Dermis blood vessel endothelial cell (primary cell): ENCODE measurements at regions not wholly inside any gene's neighbourhood (a gene's known extent, or its start where the extent isn't known, plus 50 kb on each side); places are given as distances from the start of the nearest gene placed in this dataset.
A peak's percentile ranks its signal among the peaks of the same experiment; 100 is the strongest.
"Not testable (repeated sequence)": the region's sequence is repeated elsewhere in the genome, so short reads cannot be mapped to it uniquely, and the experiment has no call there.

Source experiments
- DNase-seq: peaks from one replicate; pipeline ENCODE4 v3.0.0; 2010

DNA sequence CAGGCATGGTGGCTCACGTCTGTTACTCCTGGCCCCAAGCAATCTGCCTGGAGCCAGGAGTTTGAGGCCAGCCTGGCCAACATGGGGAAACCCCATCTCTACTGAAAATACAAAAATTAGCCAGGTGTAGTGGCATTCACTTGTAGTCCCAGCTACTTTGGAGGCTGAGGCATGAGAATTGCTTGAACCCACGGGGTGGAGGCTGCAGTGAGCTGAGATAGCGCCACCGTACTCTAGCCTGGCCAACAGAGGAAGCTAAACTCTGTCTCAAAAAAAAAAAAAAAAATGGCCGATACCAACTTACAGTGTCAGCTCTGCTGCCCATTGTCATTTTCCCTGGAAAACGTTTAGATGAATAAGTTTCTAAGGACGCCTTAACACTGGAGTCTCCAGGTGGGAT, 489.9 kb downstream of the TFAP2A start:
- no peak for DNase-seq

DNA sequence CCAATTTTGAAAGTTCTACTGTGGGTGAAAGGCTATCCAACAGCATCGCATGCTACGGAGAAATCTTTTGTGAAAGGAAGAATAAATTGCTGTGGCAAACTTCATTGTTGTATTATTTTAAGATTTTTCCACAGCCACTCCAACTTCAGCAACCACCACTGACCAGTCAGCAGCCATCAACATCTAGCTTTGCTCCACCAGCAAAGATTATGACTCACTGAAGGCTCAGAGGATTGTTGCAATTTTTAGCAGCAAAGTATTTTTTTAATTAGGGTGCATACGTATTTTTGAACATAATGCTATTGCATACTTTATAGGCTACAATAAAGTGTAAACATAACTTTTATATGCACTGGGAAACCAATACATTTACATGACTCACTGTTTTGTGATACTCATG, 493.5 kb downstream of the TFAP2A start:
- no peak for DNase-seq

DNA sequence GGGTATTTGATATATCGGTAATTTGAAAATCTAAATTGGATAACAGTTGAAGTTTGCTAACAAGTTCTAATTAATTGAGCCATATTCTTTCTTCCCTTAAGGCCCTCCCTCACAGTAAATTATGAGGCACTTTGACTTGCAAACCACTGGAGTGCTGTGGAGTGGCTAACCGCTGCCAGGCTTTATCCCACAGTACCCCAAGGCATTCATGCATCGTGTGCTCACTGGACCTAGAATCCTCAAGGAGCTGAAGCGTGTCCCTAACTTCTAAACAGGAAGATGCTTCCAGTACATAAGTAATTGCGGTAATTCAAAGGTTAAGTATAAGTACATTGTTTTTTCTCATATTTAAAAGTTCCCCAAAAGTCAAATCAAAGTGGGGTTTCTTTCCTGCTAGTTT, 499.9 kb downstream of the TFAP2A start:
- no peak for DNase-seq

DNA sequence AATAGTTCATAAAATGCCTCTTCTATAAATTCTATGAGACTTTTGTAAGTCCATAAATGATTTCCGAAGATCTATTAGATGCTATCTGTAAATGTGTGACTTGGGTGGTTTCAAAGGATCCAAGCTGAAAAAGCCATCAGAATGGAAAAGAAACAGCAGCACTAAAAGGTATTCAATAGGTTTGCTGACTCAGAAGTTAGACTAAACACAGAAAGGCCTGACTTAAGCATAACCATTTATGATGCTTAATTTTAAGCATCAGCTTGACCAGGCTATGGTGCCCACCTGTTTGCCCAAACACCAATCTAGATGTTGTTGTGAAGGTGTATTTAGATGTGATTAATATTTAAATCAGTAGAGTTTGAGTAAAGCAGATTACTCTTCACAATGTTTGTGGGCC, 513.5 kb downstream of the TFAP2A start:
- no peak for DNase-seq

DNA sequence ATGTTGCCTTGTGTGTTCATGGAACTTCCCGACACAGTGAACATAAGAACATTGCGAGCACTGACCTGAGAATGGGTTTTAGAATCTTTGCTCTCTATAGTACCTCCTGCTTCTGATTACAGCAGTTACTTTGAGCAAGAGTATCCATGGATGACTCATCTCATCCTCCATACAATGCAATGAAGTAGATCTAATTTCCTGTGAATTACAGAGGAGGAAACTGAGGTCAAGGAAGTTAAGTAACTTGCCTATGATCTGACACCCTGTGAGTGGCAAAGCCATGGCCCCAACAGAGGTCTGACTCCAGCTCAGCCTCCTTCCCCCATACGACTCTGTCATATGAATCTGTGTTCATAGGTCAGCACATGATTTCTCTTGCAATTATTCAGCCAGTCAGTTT, 518.1 kb downstream of the TFAP2A start:
- DNase-seq, result peak; percentile 78

DNA sequence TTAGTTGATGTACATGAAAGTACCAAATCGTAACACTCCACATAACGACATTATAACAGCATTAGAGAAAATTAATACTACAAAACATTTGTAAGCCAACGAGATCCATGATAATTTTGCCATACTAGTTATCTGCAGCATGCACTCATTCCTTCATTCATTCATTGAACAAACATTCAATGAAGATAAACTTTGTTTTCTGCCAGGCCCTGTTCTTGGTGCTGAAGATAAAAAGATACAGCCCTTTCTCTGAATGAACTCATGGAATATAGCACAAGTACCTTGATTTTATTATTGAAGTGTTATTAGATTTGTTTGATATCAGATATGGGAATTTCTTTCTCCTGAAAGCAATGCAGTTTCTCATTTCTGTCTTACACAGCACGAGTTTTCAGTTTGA, 524.0 kb downstream of the TFAP2A start:
- no peak for DNase-seq

DNA sequence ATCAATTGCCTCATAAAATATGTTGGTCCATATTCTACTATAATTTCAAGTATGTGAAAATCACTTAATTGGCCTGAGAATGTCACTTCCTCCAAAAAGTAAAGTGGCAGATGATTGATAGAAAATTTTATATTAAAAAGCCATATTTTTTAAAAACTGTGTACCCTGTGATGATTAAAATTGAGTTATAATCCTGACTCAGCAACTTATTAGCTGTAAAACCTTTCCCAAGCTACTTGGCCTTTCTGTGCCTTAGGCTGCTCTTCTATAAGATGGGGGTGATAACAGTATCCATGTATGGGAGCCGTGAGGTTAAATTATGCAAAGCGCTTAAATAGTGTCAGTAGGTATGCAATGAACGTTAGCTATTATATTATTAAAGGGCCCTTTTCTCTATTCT, 524.4 kb downstream of the TFAP2A start:
- DNase-seq, result no peak

DNA sequence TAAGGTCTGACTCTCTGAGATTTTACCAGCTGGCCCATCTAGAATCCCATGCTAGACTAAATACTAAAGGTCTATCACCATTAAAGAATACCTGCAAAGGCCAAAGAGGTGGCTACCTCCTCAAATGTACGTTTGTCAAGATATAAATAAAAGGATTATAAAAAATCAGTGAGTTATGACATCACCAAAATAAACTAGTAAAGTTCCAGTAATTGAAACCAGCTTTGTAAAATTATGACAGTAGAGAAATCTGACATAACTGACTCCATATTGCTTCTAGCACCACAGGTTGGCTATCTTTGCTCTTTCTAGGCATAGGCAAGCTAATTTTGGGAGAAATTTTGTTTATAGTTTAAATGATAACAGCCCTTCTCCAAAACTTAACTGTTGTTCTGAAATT, 536.3 kb downstream of the TFAP2A start:
- DNase-seq, result no peak

DNA sequence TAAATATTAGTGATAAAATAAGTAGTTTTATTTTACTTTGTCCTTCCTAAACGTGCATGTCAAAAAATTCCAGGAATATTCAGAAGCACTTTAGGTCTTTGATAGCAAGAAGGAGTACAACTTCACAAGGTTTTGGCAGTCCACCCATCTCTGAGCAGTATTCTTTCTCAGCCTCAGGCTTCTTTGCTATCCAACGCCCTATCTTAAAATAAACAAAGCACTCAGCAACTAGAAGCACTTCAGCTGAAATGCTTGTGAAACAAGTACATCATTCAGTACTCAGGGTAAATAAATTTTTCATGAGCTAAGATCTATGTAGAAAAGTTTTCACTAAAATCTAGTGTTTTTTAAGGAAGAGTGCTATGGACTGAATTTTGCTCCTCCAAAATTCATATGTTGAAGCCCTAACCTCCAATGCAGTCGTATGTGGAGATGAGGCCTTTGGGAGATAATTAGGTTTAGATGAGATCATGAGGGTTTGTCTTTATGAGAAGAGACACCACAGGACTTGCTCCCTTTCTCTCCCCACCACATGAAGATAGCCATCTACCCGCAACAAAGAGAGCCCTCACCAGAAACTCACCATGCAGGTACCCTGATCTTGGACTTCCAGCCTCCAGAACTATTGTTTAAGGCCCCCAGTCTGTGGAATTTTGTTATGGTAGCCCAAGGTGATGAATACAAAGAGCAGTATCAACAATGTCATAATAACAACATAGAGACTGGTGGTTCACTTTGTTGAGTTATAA, 539.1 kb downstream of the TFAP2A start:
- no peak for DNase-seq

DNA sequence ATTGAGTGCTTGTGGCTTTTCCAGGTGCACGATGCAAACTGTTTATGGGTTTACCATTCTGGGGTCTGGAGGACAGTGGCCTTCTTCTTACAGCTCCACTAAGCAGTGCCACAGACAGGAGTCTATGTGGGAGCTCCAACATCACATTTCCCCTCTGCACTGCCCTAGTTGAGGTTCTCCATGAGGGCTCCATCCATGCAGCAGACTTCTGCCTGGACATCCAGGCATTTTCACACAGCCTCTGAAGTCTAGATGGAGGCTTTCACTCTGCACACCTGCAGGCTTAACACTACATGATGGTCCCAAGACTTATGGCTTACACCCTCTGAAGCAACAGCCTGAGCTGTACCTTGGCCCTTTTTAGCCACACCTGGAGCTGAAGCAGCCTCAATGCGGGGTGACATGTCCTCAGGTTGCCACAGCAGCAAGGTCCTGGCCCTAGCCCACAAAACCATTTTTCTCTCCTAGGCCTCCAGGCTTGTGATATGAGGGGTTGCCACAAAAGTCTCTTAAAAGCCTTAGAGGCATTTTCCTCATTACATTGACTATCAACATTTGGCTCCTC, 552.2 kb downstream of the TFAP2A start:
- no peak for DNase-seq

DNA sequence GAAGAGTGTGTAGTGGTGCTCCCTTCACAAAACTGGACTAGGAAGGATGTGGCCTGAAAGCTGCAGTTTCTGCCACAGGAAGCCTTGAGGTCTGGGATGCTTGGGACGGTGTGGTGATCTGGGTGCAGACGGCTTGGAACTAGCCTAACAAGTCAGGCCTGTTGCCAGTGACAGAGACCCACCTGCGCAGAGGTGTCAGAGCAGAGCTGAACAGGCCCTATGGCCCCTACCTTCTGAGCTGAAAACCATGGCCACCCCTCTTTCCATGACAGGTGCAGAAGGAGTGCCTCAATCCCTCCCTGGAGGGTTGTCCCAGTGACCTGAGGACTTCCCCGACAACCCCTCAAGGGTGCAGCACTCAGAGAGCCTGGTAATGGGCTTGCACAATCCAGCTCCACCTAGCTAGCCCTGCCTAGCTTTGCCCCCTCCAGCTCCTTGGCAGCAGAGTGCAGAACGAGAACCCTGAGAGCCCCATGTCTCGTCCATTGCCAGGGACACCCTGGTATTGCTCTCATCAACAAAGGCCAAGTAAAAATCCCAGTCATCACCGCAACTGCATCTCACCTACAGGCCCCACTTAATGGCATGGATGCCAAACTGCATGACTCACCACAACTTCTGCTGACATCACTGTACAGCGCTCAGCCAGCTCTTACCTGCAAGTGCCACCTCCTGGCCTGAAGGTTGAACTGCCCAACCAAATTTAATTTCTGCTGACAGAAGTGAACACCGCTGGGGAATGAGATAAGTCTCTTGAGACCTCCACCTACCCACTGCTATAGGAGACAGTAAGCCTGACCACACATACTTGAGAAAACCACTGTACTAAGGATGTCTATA, 563.1 kb downstream of the TFAP2A start:
- DNase-seq, result peak; percentile 55

DNA sequence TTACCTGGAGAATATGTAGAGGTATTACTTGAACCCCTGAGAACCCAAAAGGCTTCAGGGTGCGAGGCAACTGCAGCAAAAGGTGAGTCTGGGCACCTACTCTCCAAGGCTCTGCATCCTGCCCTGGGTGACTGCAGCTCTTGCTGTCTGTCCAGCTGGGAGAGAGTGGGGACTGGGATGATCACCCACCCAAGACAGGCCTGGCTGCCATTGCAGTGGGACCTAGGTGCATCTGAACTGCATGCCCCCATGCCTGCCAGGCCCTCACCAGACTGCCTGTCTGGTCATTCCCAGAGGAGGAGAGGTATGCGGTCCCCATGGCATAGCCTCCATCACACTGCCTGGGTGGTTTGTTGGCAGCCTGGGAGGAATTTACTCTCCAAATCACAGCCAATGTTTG, 563.9 kb downstream of the TFAP2A start:
- no peak for DNase-seq

DNA sequence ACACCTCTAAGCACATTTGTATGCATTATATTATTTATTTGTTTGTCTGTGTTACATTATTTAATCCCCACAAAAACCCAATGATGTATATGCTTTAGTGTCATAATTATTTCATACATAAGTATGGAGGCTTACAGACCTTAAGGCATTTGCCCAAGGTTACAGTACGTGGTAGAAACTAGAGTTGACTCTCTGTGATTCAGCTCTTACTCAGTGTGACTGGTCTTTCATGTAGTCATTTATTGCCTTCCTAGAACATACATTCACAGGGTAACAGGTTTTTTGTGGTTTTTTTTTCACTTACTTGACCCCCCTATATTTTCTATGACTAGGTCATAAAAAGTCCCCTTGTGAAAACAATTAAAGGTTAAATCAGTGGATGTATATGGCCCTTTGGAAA, 566.8 kb downstream of the TFAP2A start:
- no peak for DNase-seq

DNA sequence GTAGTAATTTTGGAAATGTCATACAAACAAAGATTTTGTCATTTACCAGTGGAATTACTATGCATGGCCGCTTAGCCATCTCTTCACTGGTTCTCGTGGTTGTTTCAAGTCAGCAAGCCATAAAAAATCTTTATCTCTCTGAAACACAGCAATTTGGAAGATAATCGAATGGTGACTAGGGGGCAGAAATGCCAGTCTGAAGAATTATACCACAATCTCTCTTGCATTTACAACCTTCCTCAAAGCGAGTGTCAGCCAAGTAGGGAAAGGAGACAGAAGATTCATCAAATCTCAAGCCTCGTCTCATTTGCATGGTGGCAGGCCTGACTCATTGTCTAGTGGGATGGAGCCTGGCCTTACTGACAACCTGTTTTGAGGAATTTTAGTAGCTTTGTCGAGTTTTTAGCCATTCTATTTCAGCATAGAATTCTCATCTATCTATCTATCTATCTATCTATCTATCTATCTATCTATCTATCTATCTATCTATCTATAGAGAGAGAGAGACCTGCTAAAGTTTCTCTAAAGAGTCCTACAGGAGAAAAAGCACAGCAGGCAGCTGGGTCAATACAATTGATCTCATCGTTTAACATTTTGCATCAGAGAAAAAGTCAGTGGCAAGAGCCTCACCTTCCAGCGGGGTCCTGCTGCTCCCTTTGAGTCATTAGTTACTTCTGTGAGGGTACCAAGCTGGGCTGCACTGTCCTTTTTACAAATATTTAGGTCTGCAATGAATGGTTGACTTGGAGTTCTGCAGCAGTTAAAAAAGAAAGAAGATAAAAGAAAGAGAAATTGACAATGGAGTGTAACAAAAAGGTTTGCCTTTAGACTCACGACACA, 572.8 kb downstream of the TFAP2A start:
- DNase-seq, result no peak

DNA sequence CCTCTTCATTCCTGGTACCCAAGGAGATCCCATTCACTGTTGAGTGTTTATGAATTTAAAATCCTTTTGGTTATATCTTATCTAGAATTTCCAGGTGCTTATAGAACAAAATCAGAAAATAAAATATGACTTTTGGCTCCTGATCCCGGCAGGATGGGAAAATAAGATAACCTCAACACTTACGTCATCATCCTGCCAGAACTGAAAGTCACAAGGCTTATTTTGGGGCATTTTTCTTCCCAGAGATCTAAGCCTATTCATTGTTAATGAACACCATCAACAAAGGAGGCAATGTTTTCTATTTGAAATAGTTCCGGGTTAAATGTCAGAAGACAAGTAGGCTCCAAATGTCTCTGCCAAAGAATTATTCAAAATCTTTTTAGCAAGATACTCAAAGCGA, 580.6 kb downstream of the TFAP2A start:
- DNase-seq, result peak; percentile 75

DNA sequence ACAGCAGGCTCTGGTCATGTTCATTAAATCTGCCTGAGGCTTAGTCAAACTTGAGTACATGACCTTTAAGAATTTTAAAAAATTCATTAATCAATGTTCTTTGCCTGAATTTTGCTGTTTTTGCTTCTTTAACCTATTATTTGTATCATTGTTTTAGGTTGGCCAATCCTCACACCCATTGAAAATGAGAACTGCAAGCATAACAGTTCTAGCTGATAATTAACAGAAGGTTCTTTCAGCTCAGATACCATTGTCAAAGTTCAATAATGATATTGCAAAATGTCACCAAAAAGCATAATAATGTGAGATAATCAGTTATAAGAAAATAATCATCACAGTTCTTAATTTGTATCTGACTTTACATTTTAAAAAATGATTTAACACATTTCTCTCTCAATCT, 583.1 kb downstream of the TFAP2A start:
- DNase-seq, result no peak

DNA sequence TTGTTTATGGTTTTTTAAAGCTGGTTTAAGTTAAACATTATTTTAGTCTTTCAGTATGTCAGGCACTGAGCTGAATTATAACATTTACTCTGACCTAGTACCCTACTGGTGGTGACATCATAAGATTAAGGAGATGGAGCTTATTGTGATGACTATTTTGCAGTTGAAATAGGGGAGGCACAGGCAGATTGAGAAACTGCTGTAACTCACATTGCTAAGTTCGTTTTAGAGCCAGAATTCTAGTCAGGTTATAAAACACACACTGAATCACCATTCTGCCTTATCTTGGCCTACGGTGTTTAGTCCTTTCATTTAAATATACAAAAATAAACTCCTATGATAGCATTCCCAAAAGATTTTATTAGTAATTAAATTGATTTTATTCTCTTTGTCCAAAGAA, 584.1 kb downstream of the TFAP2A start:
- no peak for DNase-seq

DNA sequence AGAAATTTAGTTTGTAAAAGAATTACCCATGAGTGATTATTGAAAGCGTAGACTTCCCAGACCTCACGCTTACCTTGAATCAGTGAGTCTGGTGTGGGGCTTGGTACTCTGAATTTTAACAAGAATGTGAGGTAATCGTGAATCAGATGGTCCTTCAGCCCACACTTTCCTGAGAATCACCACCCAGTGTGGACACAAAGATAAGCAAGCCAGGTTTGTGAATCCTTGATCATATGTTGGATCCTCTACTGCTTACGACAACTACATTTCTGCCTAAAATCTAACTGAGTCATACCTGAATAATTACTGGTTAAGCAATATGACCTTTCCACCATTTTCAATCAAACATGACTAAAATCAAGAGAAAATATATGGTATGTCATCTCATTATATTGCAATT, 589.3 kb downstream of the TFAP2A start:
- DNase-seq, result no peak

DNA sequence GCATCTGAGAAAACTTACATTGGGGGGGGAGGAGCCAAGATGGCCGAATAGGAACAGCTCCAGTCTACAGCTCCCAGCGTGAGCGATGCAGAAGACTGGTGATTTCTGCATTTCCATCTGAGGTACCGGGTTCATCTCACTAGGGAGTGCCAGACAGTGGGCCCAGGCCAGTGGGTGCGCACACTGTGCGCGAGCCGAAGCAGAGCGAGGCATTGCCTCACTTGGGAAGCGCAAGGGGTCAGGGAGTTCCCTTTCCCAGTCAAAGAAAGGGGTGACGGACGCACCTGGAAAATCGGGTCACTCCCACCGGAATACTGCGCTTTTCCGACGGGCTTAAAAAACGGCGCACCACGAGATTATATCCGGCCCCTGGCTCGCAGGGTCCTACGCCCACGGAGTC, 604.1 kb downstream of the TFAP2A start:
- DNase-seq, result not testable (repeated sequence)

DNA sequence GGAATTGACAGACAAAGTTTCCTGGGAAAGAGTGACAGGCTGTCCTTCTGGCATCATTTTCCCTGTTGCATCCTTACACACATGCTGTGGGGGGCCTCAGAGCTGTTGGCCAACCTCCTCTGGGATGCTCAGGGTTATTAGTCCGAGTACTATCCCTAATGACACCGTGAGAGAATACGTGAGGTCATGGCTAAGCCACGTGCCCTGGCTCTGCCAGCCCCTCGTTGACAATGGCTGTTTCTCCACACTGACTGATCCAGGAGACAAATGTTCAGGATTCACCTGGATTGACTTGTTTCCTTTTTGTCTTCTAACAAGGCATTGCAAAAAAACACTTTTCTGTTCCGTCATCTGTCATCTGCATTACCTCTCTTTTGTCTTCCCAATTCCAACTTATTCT, 604.6 kb downstream of the TFAP2A start:
- no peak for DNase-seq

DNA sequence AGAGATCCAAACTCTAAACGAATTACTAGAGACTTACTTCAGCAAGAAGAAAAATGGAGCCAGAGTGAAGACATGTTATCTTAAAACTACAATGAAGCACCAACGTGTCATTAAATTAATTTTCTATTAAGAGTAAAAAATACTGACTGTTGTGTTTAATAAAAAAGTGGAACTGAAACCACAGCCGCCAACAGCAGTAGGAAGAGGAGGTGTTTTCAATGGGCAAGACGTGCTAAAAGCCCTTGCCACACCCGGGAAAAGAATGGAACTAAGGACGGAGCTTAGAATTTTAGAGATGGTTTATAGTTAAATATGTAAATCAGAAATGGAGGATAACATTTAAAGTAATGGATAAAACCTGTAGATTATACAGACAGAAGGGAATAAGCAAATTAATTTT, 608.7 kb downstream of the TFAP2A start:
- no peak for DNase-seq

DNA sequence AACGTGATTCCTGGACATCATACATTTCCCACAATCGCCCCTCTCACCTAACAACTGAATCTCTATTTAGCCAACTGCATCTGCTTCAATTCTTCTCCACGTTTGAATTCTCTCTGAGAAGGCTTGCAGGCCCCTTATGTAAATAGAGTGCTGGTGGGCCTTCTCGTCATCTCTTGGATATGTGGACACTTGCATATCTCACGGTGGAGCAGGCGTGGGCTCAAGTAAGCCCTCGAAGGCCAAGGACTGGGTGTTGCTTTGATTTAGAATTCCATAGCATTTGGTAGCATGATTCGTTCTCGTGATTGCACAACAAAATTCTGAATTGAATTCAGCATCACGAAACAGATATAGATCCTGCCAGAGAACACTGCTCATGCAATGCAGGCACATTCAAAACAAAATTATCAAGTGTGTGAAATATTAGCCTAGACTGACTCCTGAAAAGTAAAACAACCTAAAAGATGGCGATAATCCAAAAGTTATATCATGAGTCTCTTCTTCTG, 613.6 kb downstream of the TFAP2A start:
- DNase-seq, result no peak

DNA sequence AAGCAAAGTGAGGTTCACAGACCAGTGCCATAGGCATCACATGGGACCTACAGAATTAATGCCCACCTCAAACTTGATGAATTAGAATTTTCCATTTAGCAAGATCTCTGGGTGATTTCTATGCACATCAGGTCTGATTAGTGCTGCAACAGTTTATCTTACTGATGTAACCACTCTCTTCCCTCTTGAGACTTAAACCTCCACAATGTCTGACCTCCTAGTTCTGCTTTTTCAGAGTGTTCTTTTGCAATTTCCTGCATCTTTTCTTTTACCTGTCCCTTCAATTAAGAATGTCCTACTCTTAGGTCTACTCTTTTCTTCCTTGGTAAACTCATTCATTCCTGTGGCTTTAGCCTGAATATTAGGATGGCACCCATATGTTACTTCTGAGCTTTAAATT, 615.3 kb downstream of the TFAP2A start:
- no peak for DNase-seq
